Sigmoid colon (tissue), 4 donors: ENCODE measurements at regions not wholly inside any gene's neighbourhood (a gene's known extent, or its start where the extent isn't known, plus 50 kb on each side); places are given as distances from the start of the nearest gene placed in this dataset.

Experiments
- CTCF ChIP-seq, 4 experiments: fragments of 450-650 bp in 3 of 4; fragments of 200-600 bp in 1 of 4; IDR thresholded peaks; one replicate each; pipeline ENCODE4 v1.5.1; 2016 to 2019; ENCODE audit warnings: antibody characterized with exemption in 4 of 4, mild to moderate bottlenecking in 3 of 4, moderate library complexity in 2 of 4
- POLR2A ChIP-seq, 2 donors: fragments of 450-650 bp; IDR thresholded peaks; one replicate each; pipeline ENCODE4 v1.6.1; 2016; ENCODE audit warnings: antibody characterized with exemption in 2 of 2, mild to moderate bottlenecking in 2 of 2, moderate library complexity in 2 of 2
- POLR2AphosphoS5 ChIP-seq, 4 donors: sonication (generic); formaldehyde crosslinking; IDR thresholded peaks; one replicate each; pipeline ENCODE4 v1.6.1; 2017; ENCODE audit warnings: antibody characterized with exemption in 4 of 4

GRCh38 chr21:41611441-41611840, 103.5 kb upstream of the TMPRSS2 start:
- TF ChIP-seq CTCF (IDR thresholded peaks at IDR 0.05) (no peak), POLR2AphosphoS5 (IDR thresholded peaks at IDR 0.05) (no peak), POLR2A (IDR thresholded peaks at IDR 0.05) (no peak)
